BLaER1 (cell line): ENCODE measurements at regions not wholly inside any gene's neighbourhood (a gene's known extent, or its start where the extent isn't known, plus 50 kb on each side); places are given as distances from the start of the nearest gene placed in this dataset.

Experiments used
- H3K27ac ChIP-seq: shearing (Covaris generic); formaldehyde crosslinking; 2 replicates; pipeline ENCODE4 v1.8.1; 2022
- H3K27me3 ChIP-seq: shearing (Covaris generic); formaldehyde crosslinking; 2 replicates; pipeline ENCODE4 v1.8.1; 2022
- H3K36me3 ChIP-seq: shearing (Covaris generic); formaldehyde crosslinking; 2 replicates; pipeline ENCODE4 v1.8.1; 2022
- H3K4me1 ChIP-seq: shearing (Covaris generic); formaldehyde crosslinking; 2 replicates; pipeline ENCODE4 v1.8.1; 2022
- H3K4me2 ChIP-seq: shearing (Covaris generic); formaldehyde crosslinking; 2 replicates; pipeline ENCODE4 v1.8.1; 2022
- H3K4me3 ChIP-seq: shearing (Covaris generic); formaldehyde crosslinking; 2 replicates; pipeline ENCODE4 v1.8.1; 2022
- H3K9ac ChIP-seq: shearing (Covaris generic); formaldehyde crosslinking; 2 replicates; pipeline ENCODE4 v1.8.1; 2022
- H3K9me3 ChIP-seq: shearing (Covaris generic); formaldehyde crosslinking; 2 replicates; pipeline ENCODE4 v1.8.1; 2022
- H4K20me1 ChIP-seq: shearing (Covaris generic); formaldehyde crosslinking; 2 replicates; pipeline ENCODE4 v1.8.1; 2022
- Cebpa-rat ChIP-seq: shearing (Covaris generic); IDR thresholded peaks from 2 replicates; pipeline ENCODE4 v1.8.1; 2022

- Histone ChIP-seq H3K36me3 (no peaks in the 10 kb centered on the region), H3K9ac (no peak overlapping the region), H3K4me3 (no peak overlapping the region), H3K4me1 (peaks cover 8% of the 10 kb centered on the region), H3K9me3 (no peaks in the 10 kb centered on the region), H3K27ac (no peak overlapping the region), H3K27me3 (no peaks in the 10 kb centered on the region), H3K4me2 (no peak overlapping the region), H4K20me1 (no peaks in the 10 kb centered on the region)
- no peak for TF ChIP-seq Cebpa-rat
These were observed 93.2 kb upstream of the TNFSF4 start for GRCh38 chr1:173300061-173301044.

DNA sequence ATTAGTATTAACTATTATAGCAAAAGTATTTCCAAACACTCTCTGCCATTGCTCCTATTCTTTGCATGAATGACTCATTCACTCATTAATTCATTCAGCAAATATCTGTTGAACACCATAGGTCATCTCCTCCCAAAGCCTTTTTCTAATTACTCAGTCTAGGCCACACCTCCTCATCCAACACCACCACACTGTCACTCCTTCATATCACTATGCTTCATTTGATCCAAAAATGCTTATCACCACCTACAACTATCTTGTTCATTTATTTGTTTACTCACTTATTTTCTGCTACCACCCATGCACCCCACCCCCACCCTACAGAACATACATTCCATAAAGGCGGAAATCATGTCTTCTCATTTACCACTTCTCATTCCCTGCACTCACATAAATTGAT, 94.4 kb upstream of the TNFSF4 start:
- Histone ChIP-seq H3K4me3 (no peak overlapping the region), H4K20me1 (no peaks in the 10 kb centered on the region), H3K4me2 (no peak overlapping the region), H3K27ac (no peak overlapping the region), H3K4me1 (peaks cover 8% of the 10 kb centered on the region), H3K27me3 (no peaks in the 10 kb centered on the region), H3K9me3 (no peaks in the 10 kb centered on the region), H3K36me3 (no peaks in the 10 kb centered on the region), H3K9ac (no peak overlapping the region)
- TF ChIP-seq Cebpa-rat, result no peak

DNA sequence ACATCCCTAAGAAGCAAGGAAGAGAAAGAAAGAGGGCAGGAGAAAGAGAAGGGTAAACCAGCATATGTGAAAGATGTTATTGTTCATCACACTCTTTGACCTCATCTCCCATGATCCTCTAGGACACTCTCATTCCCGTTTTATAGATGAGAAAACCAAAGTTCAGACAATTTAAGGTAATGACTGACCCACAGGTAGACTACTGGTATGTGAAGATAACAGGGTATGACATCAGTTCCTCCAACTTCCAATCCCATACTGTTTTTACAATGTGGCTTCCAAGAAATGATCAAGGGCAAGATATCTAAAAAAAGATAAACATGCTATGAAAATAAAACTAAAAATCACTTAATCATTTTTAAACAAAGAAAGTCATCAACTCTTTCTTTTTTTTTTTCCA, 95.2 kb upstream of the TNFSF4 start:
- Histone ChIP-seq H3K4me3 (no peak overlapping the region), H4K20me1 (no peaks in the 10 kb centered on the region), H3K27ac (no peak overlapping the region), H3K9me3 (no peaks in the 10 kb centered on the region), H3K36me3 (no peaks in the 10 kb centered on the region), H3K27me3 (no peaks in the 10 kb centered on the region), H3K4me1 (peaks cover 5% of the 10 kb centered on the region), H3K9ac (no peak overlapping the region), H3K4me2 (no peak overlapping the region)
- TF ChIP-seq Cebpa-rat, result no peak

DNA sequence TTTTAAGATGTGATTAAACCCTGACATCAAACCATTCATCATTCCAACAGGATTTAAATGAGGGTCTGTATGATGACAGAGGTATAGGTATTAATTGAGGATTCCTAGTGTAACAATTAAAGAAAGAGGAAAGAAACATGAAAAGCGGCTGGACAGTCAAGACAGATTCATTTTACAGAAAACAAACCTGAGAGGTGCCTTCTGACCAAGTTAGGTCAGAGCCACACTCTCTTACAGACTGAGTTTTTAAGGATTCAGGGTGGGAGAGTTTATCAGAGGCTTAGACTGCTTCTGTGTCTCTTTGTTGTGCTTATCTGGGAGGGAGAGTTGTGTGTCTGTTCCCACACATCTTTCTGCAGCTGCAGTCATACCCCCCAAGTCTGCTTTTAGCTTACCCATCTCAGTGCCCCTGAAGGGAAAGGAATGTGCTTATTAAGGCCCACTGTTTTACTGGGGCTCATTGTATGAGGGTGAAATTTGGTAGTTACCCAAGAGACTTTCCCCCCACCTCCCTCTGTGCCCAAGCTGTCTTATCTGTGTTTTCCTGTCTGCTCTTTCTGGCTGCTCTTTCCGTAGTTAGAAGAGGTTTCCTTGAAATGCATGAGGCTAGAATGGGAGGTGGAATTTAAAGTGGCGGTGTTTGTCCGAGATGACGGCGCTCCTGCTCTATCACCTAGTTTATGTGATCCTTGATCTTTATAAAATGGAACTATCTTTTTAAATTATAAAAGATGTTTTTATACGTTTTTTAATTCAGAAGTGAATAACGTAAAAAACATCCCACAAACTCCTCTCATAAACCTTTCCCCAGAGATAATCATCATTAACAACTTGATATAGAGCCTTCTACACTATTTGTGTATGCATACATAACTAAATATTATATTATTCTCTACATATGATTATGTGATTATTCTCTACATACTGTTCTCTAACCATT, 96.0 kb upstream of the TNFSF4 start:
- Histone ChIP-seq H3K9me3 (no peaks in the 10 kb centered on the region), H3K4me3 (no peak overlapping the region), H3K9ac (no peak overlapping the region), H4K20me1 (no peaks in the 10 kb centered on the region), H3K4me1 (no peaks in the 10 kb centered on the region), H3K4me2 (no peak overlapping the region), H3K27ac (no peak overlapping the region), H3K36me3 (no peaks in the 10 kb centered on the region), H3K27me3 (no peaks in the 10 kb centered on the region)
- no peak for TF ChIP-seq Cebpa-rat

DNA sequence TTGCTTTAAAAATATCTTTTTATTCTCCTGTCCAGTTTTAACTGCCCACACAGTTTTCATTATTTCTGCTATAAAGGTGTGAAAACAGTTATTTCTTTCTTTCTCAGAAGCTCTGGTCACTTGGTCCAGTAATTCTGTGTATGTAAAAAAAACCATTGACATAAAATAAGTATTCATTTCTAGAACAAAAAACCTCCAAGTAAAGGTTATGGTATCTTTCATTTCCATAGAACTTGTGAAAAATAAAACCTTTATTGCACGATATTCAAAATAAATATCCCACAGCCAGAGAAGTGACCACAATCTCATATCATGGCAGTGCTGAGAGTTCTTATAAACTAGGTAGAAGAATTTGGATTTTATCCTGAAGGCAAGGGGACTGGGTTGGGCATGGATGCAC, 96.9 kb upstream of the TNFSF4 start:
- no peak overlapping the region for H3K9ac ChIP-seq

DNA sequence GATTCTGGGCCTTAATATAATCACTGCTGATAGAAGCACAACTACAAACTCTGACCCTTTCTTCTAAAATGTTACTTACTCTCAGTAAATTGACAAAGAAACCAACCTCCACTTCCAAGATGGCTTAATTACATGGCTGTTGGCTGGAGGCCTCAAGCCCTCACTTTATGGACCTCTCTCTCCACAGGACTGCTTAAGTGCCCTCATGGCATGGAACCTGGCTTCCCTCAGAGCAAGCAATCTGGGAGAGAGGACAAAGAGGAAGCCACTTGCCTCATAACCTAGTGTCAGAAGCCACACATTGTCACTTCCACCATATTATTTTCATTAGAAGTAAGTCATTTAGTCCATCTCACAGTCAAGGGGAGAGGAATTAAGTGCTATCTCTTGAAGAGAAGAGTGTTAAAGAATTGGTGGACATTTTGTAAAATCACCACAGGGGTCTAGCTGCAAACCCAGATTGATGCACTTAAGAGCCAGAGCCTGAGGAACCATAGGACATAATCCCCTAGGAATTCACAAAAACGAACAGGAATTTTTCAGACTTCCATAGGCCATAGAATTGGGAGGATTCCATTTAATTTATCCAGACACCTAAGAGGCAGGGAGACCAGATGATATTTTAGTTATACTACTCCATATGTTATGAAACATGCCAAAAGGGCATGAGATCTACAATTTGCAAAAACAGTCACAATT, 97.5 kb upstream of the TNFSF4 start:
- Histone ChIP-seq H3K27me3 (no peaks in the 10 kb centered on the region), H3K4me3 (no peak overlapping the region), H4K20me1 (no peaks in the 10 kb centered on the region), H3K9me3 (no peaks in the 10 kb centered on the region), H3K36me3 (no peaks in the 10 kb centered on the region), H3K9ac (no peak overlapping the region), H3K4me1 (no peaks in the 10 kb centered on the region), H3K4me2 (no peak overlapping the region), H3K27ac (no peak overlapping the region)
- no peak for TF ChIP-seq Cebpa-rat

More for the DNA sequence above, 96.9 kb upstream of the TNFSF4 start:
- Histone ChIP-seq H3K4me3 (no peak overlapping the region), H4K20me1 (no peaks in the 10 kb centered on the region), H3K9me3 (no peaks in the 10 kb centered on the region), H3K4me2 (no peak overlapping the region), H3K36me3 (no peaks in the 10 kb centered on the region), H3K4me1 (no peaks in the 10 kb centered on the region), H3K27ac (no peak overlapping the region), H3K27me3 (no peaks in the 10 kb centered on the region)
- no peak for TF ChIP-seq Cebpa-rat

DNA sequence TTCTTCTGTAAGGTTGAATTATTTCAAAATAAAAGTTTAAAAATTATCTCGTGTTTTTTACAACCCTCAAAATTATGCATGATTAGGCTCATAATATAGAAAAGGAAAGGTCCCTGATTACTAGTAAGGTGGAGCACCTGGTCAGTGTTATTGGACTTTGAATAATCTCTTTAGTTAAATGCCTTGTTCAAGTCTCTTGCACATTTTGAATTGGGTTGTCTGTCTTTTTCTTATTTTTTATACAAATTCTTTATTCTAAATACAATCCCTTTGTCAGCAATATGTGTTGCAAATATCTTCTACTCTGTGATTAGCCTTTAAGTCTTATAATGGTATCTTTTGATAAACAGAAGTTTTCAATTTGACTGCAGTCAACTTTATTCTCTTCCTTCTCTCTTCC, 100.7 kb upstream of the TNFSF4 start:
- no peak for TF ChIP-seq Cebpa-rat
- Histone ChIP-seq H3K9ac (no peak overlapping the region), H3K27ac (no peak overlapping the region), H3K27me3 (no peaks in the 10 kb centered on the region), H4K20me1 (no peaks in the 10 kb centered on the region), H3K4me2 (no peak overlapping the region), H3K4me3 (no peak overlapping the region), H3K36me3 (no peaks in the 10 kb centered on the region), H3K9me3 (no peaks in the 10 kb centered on the region), H3K4me1 (no peaks in the 10 kb centered on the region)

DNA sequence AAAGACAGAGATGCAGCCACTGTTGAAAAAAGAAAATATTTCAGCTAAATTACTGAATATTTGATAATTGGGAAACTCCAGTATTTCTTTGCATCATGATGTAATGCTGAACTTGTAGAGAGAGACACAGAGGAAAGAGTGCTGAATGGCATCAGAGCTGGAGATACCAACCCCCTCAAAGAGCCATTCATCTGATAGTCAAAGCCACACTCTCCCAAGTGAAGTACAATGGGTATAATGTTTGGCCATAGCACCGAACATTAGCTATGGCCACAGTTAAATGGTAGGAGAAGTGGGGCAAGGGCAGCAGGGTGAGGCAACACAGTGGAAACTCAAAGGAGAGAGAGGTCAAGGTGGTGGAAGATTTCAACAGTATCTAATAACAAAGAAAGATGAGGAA, 107.5 kb upstream of the TNFSF4 start:
- Histone ChIP-seq H3K27me3 (no peaks in the 10 kb centered on the region), H3K9ac (no peak overlapping the region), H4K20me1 (no peaks in the 10 kb centered on the region), H3K4me1 (no peaks in the 10 kb centered on the region), H3K4me2 (no peak overlapping the region), H3K36me3 (no peaks in the 10 kb centered on the region), H3K9me3 (no peaks in the 10 kb centered on the region), H3K27ac (no peak overlapping the region), H3K4me3 (no peak overlapping the region)
- no peak for TF ChIP-seq Cebpa-rat

DNA sequence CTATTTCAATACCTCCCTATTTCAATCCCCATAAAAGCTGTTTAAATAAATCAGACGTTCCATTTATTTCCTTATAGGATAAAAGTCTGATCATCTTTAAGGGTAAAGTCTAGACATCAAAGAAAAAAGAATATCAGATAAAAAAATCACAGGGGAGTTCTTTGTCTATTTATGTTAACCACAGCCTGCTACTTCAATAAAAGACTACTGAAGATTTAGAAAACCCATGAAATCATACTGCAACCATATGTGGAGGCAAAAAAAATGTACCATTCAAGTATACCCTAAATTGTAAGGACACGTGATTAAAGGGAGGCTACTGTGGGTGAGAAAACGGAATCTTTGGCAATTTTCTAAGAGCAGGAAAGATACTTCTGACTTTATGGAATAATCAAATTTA, 108.2 kb upstream of the TNFSF4 start:
- H3K27me3 ChIP-seq, result no peaks in the 10 kb centered on the region
- H3K4me2 ChIP-seq, result no peak overlapping the region
- H3K4me1 ChIP-seq, result no peaks in the 10 kb centered on the region
- H3K9me3 ChIP-seq, result no peaks in the 10 kb centered on the region
- no peak overlapping the region for H3K9ac ChIP-seq
- no peak overlapping the region for H3K27ac ChIP-seq
- no peaks in the 10 kb centered on the region for H4K20me1 ChIP-seq
- TF ChIP-seq Cebpa-rat, result no peak
- no peaks in the 10 kb centered on the region for H3K36me3 ChIP-seq
- H3K4me3 ChIP-seq, result no peak overlapping the region
